Stimulated activated naive B cell treated with anti-CD40 and anti-IgM and Interleukin-4, amounts not matched to agents 10 μg/mL and 1 μg/mL and 100 μg/mL, for 72 hours (primary cell): ENCODE measurements at regions not wholly inside any gene's neighbourhood (a gene's known extent, or its start where the extent isn't known, plus 50 kb on each side); places are given as distances from the start of the nearest gene placed in this dataset.

ENCODE experiments used
- ATAC-seq, 2 donors: fragments of 150-1000 bp; cut with Tn5 transposase; replicated peaks; 2 replicates each; pipeline ENCODE4 v1.10.0; 2021; ENCODE audit warnings: moderate library complexity in 1 of 2
- DNase-seq: peaks from one replicate; pipeline ENCODE4 v3.0.0; 2021
- H3K27ac Mint-ChIP-seq: one replicate; pipeline ENCODE4 v1.8.0; 2022; ENCODE audit warnings: mild to moderate bottlenecking, mixed read lengths
- H3K27me3 Mint-ChIP-seq, 2 donors: one replicate each; pipeline ENCODE4 v1.8.0; 2022; ENCODE audit warnings: mixed read lengths in 2 of 2
- H3K36me3 Mint-ChIP-seq, 2 donors: one replicate each; pipeline ENCODE4 v1.8.0; 2022; ENCODE audit warnings: mixed read lengths in 2 of 2, mild to moderate bottlenecking in 1 of 2
- H3K4me1 Mint-ChIP-seq, 2 donors: one replicate each; pipeline ENCODE4 v1.8.0; 2022; ENCODE audit warnings: mixed read lengths in 2 of 2, mild to moderate bottlenecking in 1 of 2
- H3K4me3 Mint-ChIP-seq, 2 donors: one replicate each; pipeline ENCODE4 v1.8.0; 2022; ENCODE audit warnings: mild to moderate bottlenecking in 2 of 2, mixed read lengths in 2 of 2, moderate library complexity in 1 of 2
- H3K9me3 Mint-ChIP-seq, 2 donors: one replicate each; pipeline ENCODE4 v1.8.0; 2022; ENCODE audit warnings: mixed read lengths in 2 of 2, mild to moderate bottlenecking in 1 of 2

GRCh38 chr9:26169708-26170107 lies 491.5 kb upstream of the TUSC1 start:
- no peak overlapping the region for H3K27ac Mint-ChIP-seq

GRCh38 chr9:26166537-26166936 lies 488.3 kb upstream of the TUSC1 start:
- Mint-ChIP-seq H3K27ac (no peak overlapping the region), H3K4me3 (no peak overlapping the region), H3K4me1 (no peaks in the 10 kb centered on the region), H3K36me3 (no peaks in the 10 kb centered on the region), H3K27me3 (no peaks in the 10 kb centered on the region), H3K9me3 (peaks cover 0 to 3% of the 10 kb centered on the region in 2 donors)
- DNase-seq (no peak), ATAC-seq (no peak)

More at GRCh38 chr9:26169708-26170107, 491.5 kb upstream of the TUSC1 start:
- Mint-ChIP-seq H3K4me3 (no peak overlapping the region), H3K36me3 (no peaks in the 10 kb centered on the region), H3K4me1 (no peaks in the 10 kb centered on the region), H3K27me3 (no peaks in the 10 kb centered on the region), H3K9me3 (peaks cover 2 to 3% of the 10 kb centered on the region in 2 donors)
- DNase-seq = no peak
- ATAC-seq = no peak

- Mint-ChIP-seq H3K4me3 (no peak overlapping the region), H3K27me3 (no peaks in the 10 kb centered on the region), H3K27ac (no peak overlapping the region), H3K9me3 (peaks cover 0 to 3% of the 10 kb centered on the region in 2 donors), H3K4me1 (no peaks in the 10 kb centered on the region), H3K36me3 (no peaks in the 10 kb centered on the region)
- DNase-seq (no peak), ATAC-seq (no peak)
Observed at GRCh38 chr9:26165426-26165825, 487.2 kb upstream of the TUSC1 start.

GRCh38 chr9:26163931-26164330 lies 485.7 kb upstream of the TUSC1 start:
- no peak for DNase-seq
- no peaks in the 10 kb centered on the region for H3K36me3 Mint-ChIP-seq

GRCh38 chr9:26159575-26160392 lies 481.5 kb upstream of the TUSC1 start:
- Mint-ChIP-seq H3K9me3 (peaks cover 3 to 4% of the 10 kb centered on the region in 2 donors), H3K4me1 (no peaks in the 10 kb centered on the region), H3K27ac (no peak overlapping the region), H3K36me3 (no peaks in the 10 kb centered on the region), H3K4me3 (no peak overlapping the region), H3K27me3 (no peaks in the 10 kb centered on the region)
- ATAC-seq = no peak
- no peak for DNase-seq

More at GRCh38 chr9:26163931-26164330, 485.7 kb upstream of the TUSC1 start:
- Mint-ChIP-seq H3K4me3 (no peak overlapping the region), H3K27me3 (no peaks in the 10 kb centered on the region), H3K4me1 (no peaks in the 10 kb centered on the region), H3K27ac (no peak overlapping the region), H3K9me3 (peaks cover 0 to 3% of the 10 kb centered on the region in 2 donors)
- ATAC-seq = no peak

- Mint-ChIP-seq H3K27ac (no peak overlapping the region), H3K9me3 (peaks cover 3 to 4% of the 10 kb centered on the region in 2 donors), H3K4me3 (no peak overlapping the region), H3K4me1 (no peaks in the 10 kb centered on the region), H3K27me3 (no peaks in the 10 kb centered on the region), H3K36me3 (no peaks in the 10 kb centered on the region)
- DNase-seq (no peak), ATAC-seq (no peak)
Observed at GRCh38 chr9:26158631-26159150, 480.4 kb upstream of the TUSC1 start.

GRCh38 chr9:26157411-26157810 lies 479.2 kb upstream of the TUSC1 start:
- Mint-ChIP-seq H3K4me3 (no peak overlapping the region), H3K4me1 (no peaks in the 10 kb centered on the region), H3K36me3 (no peaks in the 10 kb centered on the region), H3K27me3 (no peaks in the 10 kb centered on the region), H3K9me3 (peaks cover 3 to 4% of the 10 kb centered on the region in 2 donors), H3K27ac (no peak overlapping the region)
- DNase-seq (no peak), ATAC-seq (peak; percentile 21 to 64)

GRCh38 chr9:26152350-26152749 lies 474.1 kb upstream of the TUSC1 start:
- Mint-ChIP-seq H3K9me3 (no peaks in the 10 kb centered on the region), H3K27ac (no peak overlapping the region), H3K36me3 (no peaks in the 10 kb centered on the region), H3K27me3 (no peaks in the 10 kb centered on the region), H3K4me3 (no peak overlapping the region), H3K4me1 (no peaks in the 10 kb centered on the region)
- DNase-seq = no peak
- ATAC-seq = no peak

GRCh38 chr9:26148128-26148527 lies 469.9 kb upstream of the TUSC1 start:
- H3K4me3 Mint-ChIP-seq = no peak overlapping the region
- ATAC-seq = no peak
- H3K4me1 Mint-ChIP-seq = no peaks in the 10 kb centered on the region
- H3K9me3 Mint-ChIP-seq = no peaks in the 10 kb centered on the region
- H3K27me3 Mint-ChIP-seq = no peaks in the 10 kb centered on the region
- H3K27ac Mint-ChIP-seq = no peak overlapping the region
- no peak for DNase-seq
- H3K36me3 Mint-ChIP-seq = no peaks in the 10 kb centered on the region

- no peaks in the 10 kb centered on the region for H3K36me3 Mint-ChIP-seq
Observed at GRCh38 chr9:26145938-26146337, 467.7 kb upstream of the TUSC1 start.

GRCh38 chr9:26142631-26143030 lies 464.4 kb upstream of the TUSC1 start:
- Mint-ChIP-seq H3K9me3 (peaks cover 2 to 7% of the 10 kb centered on the region in 2 donors), H3K4me1 (no peaks in the 10 kb centered on the region), H3K36me3 (no peaks in the 10 kb centered on the region), H3K27me3 (no peaks in the 10 kb centered on the region), H3K27ac (no peak overlapping the region), H3K4me3 (no peak overlapping the region)
- ATAC-seq (no peak), DNase-seq (no peak)

More at GRCh38 chr9:26145938-26146337, 467.7 kb upstream of the TUSC1 start:
- H3K27me3 Mint-ChIP-seq = no peaks in the 10 kb centered on the region
- peaks cover 0 to 7% of the 10 kb centered on the region in 2 donors for H3K9me3 Mint-ChIP-seq
- ATAC-seq (no peak), DNase-seq (no peak)
- H3K4me1 Mint-ChIP-seq = no peaks in the 10 kb centered on the region
- no peak overlapping the region for H3K27ac Mint-ChIP-seq
- H3K4me3 Mint-ChIP-seq = no peak overlapping the region

GRCh38 chr9:26142201-26142600 lies 464.0 kb upstream of the TUSC1 start:
- Mint-ChIP-seq H3K36me3 (no peaks in the 10 kb centered on the region), H3K4me1 (no peaks in the 10 kb centered on the region), H3K4me3 (no peak overlapping the region), H3K27ac (no peak overlapping the region), H3K27me3 (no peaks in the 10 kb centered on the region), H3K9me3 (peaks cover 2 to 7% of the 10 kb centered on the region in 2 donors)
- no peak for ATAC-seq
- DNase-seq = no peak

GRCh38 chr9:26133537-26133936 lies 455.3 kb upstream of the TUSC1 start:
- no peaks in the 10 kb centered on the region for H3K4me1 Mint-ChIP-seq
- DNase-seq (no peak), ATAC-seq (no peak)
- H3K4me3 Mint-ChIP-seq = no peak overlapping the region
- no peaks in the 10 kb centered on the region for H3K9me3 Mint-ChIP-seq
- H3K27ac Mint-ChIP-seq = no peak overlapping the region
- H3K27me3 Mint-ChIP-seq = no peaks in the 10 kb centered on the region
- no peaks in the 10 kb centered on the region for H3K36me3 Mint-ChIP-seq

GRCh38 chr9:26132746-26133312 lies 454.6 kb upstream of the TUSC1 start:
- no peak overlapping the region for H3K27ac Mint-ChIP-seq
- H3K27me3 Mint-ChIP-seq = no peaks in the 10 kb centered on the region
- H3K4me3 Mint-ChIP-seq = no peak overlapping the region
- no peaks in the 10 kb centered on the region for H3K9me3 Mint-ChIP-seq
- ATAC-seq = no peak
- DNase-seq = no peak
- H3K36me3 Mint-ChIP-seq = no peaks in the 10 kb centered on the region
- no peaks in the 10 kb centered on the region for H3K4me1 Mint-ChIP-seq

GRCh38 chr9:26131886-26132285 lies 453.6 kb upstream of the TUSC1 start:
- no peaks in the 10 kb centered on the region for H3K27me3 Mint-ChIP-seq
- no peaks in the 10 kb centered on the region for H3K4me1 Mint-ChIP-seq
- H3K36me3 Mint-ChIP-seq = no peaks in the 10 kb centered on the region
- no peaks in the 10 kb centered on the region for H3K9me3 Mint-ChIP-seq
- ATAC-seq (no peak), DNase-seq (no peak)
- no peak overlapping the region for H3K27ac Mint-ChIP-seq
- H3K4me3 Mint-ChIP-seq = no peak overlapping the region
